OCI-M1 (cell line): ENCODE measurements at regions not wholly inside any gene's neighbourhood (a gene's known extent, or its start where the extent isn't known, plus 50 kb on each side); places are given as distances from the start of the nearest gene placed in this dataset.

Source experiments
- DNase-seq: peaks from one replicate; lab custom pipeline; 2025; lab: John Stamatoyannopoulos, UW

DNA sequence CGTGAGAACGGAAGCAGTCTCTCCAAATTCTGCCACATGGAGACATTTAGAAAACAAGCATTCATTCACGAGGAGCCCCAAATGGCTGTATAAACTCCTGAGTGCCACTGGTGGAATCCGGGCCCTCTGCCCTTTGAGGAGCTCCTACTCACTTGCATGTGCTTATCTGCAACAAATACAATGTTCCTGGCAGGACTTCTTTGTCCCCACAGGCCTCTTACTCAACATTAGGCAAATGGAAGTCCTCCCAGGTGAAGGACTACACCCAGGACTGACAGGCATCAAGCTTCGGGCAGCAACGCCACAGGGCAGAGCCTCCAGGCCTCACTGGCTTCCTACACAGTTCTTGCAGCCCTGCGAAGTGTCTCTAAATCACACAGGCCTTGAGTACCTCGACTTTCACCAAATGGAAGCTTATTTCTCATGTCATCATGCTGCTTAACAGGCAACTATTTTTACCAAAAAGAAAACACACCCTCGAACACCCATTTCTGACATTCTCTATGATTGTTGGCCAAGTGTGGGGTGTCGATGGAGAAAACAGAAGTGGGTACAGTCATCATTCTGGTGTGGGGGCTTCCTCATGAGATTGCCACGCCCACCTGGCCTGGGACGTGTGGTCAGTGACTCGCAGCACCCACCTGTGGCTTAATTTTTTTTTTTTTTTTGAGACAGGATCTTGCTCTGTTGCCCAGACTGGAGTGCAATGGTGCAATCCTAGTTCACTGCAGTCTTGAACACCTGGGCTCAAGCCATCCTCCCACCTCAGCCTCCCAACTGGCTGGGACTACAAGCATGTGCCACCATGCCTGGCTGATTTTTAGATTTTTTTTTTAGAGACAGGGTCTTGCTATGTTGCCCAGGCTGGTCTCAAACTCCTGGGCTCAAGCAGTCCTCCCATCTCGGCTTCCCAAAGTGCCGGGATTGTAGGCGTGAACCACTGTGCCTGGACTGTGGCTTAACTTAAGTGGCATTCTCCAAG lies 186.8 kb upstream of the GLI2 start:
- no peak for DNase-seq

GRCh38 chr2:120549841-120550240 lies 185.8 kb upstream of the GLI2 start:
- DNase-seq: no peak

DNA sequence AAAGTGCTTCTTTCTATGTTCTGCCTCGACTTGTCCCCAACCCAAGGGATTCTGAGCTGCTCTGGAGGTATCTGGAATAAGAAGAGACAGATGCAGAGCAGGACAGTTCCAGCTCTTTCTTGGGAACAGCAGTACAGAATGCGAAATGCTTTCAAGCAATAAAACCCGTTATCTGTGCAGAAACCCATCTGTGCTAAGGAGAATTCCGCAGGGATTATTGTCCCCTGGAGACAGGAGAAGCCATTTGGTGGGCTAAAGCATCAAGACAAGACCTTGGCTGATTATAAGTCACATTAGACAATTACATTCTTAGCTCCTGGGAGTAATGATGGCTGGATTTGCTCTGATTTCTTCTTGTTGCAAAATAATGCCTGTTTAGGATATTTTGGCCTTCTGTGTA lies 185.4 kb upstream of the GLI2 start:
- no peak for DNase-seq

GRCh38 chr2:120550893-120551446 lies 184.7 kb upstream of the GLI2 start:
- DNase-seq: no peak

- peak; percentile 14 for DNase-seq
Observed at GRCh38 chr2:120551522-120551921, 184.1 kb upstream of the GLI2 start.

GRCh38 chr2:120552079-120552478 lies 183.6 kb upstream of the GLI2 start:
- DNase-seq: no peak

DNA sequence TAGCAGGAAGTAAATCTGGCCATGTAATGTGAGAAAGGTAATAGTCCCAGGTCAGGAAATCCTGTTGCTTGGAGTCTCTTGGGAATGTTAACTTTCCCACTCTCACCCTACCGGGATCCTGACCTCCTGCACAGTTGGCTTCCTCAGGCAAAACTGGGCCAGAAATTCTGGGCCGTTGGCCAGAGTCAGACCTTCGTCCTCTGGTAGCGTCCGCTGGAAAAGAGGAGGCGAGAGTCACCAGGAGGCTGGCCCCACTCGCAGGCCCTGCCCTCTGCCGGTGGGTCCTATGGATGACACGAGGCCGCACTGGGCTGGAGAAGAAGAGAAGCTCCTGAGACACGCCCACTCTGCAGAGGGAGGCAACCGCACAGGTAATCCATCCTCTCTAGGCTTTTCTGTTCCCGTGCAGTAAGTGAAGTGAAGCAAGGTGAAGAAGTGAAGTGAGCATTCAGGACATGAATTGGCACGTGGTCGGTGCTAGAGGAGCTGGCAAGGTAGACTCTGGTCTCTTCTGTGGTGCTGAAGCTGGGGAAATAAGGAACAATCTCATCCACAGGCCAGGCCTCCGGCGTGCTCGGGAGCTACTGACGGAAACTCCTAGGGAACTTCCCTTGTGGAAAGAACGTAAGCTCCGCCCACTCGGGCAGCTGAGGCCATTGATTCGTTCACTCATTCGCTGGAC lies 182.7 kb upstream of the GLI2 start:
- DNase-seq: no peak

DNA sequence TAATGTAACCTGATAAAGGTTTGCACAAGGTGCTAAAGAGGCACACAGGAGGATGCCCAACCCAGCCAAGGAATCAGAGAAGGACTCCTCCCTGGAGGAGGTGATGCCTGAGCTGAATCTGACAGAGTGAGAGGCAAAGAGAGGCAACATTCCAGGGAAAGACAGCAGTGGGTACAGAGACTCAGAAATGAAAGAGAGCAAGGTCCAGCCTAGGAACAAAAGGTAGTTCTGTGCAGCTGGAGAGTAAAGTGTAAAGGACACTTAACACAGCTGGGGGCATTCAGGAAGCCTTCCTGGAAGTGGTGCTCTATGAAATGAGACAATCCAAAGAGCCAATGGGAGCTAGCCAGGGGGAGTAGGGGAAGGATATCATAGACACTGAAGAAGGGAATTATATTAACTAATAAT lies 181.0 kb upstream of the GLI2 start:
- no peak for DNase-seq

DNA sequence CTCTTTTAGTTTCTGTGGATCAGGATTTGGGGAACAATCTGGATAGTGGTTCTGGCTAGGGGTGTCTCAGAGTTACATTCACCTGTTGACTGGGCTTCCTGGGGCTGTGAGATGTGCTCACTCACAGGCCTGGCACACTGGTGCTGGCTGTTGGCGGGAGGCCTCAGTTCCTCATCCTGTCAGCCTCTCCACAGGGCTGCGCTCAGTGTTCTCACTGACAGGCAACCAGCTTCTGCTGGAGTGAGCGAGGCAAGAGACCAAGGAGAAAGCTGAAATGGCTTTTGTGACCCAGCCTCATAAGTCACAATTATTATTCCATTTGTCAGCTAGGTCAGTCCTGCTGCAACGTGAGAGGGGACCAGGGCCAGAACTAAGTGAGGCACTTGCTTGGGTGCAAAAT lies 180.6 kb upstream of the GLI2 start:
- DNase-seq: no peak

GRCh38 chr2:120556911-120557310 lies 178.8 kb upstream of the GLI2 start:
- DNase-seq: no peak

DNA sequence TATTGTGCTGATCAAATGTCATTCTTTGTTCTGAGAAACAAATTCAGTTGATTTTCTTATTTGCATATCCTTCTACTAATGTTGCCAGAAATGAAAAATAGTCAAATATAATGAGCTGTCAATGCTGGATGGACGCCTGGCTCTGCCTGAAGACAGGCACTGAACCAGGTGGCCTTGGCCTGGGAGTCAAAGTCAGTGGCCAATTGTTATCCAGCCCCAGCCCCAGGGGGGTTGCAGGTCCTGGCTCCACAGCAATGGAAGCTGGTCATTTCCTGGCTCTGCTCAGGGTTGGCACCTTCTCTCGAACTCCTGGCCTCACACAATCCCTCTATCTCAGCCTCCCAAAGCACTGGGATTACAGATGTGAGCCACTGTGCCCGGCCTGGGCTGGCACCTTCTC lies 176.8 kb upstream of the GLI2 start:
- no peak for DNase-seq

- DNase-seq: no peak
Observed at GRCh38 chr2:120559401-120559800, 176.3 kb upstream of the GLI2 start.

DNA sequence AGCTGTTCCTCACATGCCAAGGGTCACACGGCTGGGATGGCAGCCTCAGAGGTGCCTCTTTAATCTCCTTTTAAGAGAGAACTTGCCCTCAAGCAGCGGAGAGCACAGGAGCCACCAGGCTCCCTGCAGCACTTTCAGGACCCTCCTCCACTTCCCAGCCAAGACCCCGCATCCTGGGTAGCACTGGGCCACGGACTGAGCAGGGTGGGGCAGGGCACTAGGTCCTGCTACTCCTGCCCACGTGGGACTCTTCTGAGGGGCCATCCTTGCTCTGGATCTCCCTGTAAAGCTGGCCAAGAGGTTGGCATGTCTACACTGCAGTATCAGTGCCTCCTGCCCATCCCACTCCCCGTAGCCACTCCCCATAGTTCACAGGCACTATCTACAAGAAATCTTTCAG lies 175.3 kb upstream of the GLI2 start:
- no peak for DNase-seq

- DNase-seq: no peak
Observed at GRCh38 chr2:120561379-120562035, 174.2 kb upstream of the GLI2 start.

GRCh38 chr2:120562218-120563005 lies 173.3 kb upstream of the GLI2 start:
- DNase-seq: no peak

DNA sequence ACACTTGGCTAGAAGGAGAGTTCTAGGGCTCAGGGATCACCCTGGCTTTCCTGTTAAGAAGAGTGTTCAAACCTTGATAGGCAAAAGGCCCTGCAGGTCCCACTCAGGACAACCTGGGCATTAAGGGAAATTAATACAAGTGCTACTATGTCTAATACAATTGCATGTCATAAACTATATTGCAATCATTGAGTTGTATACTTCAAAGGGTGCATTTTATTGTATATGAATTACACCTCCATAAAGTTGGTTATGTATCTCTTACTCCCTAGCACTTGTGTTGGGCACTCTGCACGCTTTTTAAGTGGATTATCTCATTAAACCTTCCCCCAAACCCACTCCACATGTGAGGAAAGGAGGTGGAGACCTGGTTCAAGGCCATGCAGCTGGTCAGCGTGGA lies 172.1 kb upstream of the GLI2 start:
- no peak for DNase-seq

GRCh38 chr2:120564213-120565094 lies 171.2 kb upstream of the GLI2 start:
- no peak for DNase-seq

GRCh38 chr2:120565095-120565460 lies 170.6 kb upstream of the GLI2 start:
- no peak for DNase-seq

- DNase-seq: no peak
Observed at GRCh38 chr2:120565929-120566328, 169.7 kb upstream of the GLI2 start.

DNA sequence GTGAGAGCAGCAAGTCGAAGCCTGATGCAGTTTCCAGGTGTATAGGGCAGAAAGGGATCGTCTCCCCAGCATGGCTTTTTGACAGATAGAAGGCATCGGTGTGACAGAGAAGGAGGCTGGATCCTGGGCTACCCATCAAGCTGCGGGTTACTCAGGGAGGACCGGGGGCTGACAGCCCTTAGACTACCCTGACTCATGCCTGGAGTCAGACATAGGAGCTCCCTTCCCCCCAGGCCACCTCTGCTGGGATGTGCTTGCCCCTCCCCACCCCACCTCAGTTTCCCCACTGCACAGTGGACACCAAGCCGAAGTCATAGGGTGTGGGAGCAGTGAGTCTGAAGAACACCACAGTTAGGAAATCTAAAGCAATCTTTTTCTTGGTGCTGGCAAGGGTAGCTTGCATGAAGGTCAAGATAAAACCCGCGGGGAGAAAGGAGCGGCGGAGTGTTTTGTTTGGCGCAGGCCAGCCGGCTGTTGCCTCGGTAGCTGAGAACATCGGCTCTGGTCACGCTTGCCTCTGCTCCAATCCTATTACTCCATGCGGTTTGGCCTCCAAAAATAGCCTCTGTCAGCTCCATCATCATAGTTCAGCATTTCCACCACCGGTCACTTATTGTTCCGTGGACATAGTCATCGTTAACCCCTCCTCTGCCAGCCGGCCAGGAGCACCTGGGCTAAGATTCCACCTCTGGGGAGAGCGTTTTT lies 169.2 kb upstream of the GLI2 start:
- no peak for DNase-seq
